HuH-7 (cell line): ENCODE measurements at regions not wholly inside any gene's neighbourhood (a gene's known extent, or its start where the extent isn't known, plus 50 kb on each side); places are given as distances from the start of the nearest gene placed in this dataset.
A peak's percentile ranks its signal among the peaks of the same experiment; 100 is the strongest.
"Not testable (repeated sequence)": the region's sequence is repeated elsewhere in the genome, so short reads cannot be mapped to it uniquely, and the experiment has no call there.

Source experiments
- DNase-seq: peaks from one replicate; pipeline ENCODE4 v3.0.0; 2011; ENCODE audit warnings: low spot score

DNA sequence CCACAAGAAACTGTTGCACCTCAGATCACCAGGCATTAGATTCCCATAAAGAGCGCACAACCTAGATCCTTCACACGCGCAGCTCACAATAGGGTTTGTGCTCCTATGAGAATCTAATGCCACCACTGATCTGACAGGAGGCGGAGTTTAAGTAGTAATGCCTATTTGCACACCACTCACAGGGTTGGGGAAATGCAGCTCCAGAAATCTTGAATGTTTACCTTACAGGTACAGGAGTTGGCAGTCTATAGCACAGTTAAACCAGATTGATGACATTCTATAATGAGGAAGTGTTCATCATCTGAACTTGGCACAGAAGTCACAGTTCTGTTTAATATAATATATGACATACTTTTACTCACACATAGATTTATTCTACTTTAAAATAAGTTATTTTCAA is 732.2 kb upstream of the ZNF608 start:
- DNase-seq = no peak

DNA sequence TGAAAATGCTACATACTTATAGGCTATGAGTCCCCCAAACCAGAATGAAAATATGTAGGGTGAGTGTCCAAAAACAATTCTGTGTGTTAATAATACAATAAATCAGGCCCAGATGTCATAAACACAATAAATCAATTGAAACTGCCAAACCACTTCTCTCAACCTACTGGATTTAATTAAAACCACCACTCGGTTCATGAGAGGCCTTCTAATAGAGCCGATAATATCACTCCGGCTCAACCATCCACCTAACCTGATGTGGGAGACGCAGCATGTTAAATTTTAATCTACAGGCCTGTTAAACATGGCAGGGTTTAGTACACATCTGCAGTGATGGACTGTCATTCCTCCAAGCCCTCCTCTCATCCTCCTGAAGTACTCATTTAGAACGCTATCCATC is 734.5 kb upstream of the ZNF608 start:
- no peak for DNase-seq

DNA sequence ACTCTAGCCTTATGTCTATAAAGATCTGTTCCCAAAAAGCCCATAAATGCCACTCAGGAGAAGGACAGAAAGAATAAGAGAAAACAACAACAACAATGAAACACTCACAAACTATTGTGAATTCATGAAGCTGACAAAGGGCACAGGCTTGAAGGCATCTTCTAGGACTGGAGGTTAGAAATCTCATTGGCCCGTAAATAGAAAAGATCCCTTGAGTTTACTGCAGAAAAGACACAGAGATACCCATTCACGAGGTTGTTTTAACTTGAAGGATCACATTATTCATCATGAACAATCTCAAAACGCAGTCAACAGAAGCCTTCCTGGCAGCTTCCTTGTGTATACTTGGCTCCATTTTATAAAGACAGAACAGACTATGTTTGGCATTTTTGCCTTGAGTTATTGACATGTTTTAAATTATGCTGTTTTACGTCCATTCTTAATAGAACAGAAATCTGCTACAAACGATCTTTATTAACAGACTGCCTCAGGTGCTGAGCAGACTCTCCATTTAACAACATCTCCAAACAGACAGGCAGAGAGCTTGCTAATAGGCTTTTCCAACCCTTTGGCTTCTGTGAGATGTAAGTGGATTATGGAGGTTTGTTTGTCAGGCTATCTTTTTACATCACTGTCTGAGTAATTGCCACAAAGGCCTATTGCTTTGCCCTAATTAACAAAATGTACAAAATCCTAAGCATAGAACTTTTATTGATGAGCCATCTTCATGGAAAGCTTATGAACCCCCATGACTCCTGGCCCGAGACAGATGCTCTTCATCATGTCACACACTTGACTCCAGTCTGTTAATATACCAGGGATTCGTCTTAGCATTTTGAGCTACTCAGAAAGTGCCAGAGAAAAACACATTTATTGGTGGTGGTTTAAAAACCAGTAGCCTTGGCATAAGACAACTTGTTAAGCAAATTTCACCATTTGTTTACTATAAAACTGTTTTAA is 735.3 kb upstream of the ZNF608 start:
- DNase-seq = no peak

DNA sequence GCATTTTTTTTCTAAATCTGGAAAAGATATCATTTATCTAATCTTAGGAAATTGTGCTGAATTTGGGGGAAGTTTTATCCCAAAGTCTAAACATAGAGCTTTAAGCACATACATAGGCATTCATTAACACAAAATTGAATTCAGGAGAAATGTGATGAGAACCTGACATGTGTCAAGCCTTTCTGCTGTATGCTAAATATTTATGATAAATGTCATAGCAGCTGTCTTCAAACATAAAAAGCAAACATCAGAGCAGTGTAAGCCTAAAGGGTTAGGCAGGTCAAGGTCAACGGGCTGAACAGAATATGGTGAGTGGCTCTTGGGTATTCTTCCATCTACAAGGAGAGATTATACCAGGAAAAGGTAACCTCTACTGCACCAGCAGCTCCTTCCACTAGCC is 737.2 kb upstream of the ZNF608 start:
- DNase-seq = no peak

DNA sequence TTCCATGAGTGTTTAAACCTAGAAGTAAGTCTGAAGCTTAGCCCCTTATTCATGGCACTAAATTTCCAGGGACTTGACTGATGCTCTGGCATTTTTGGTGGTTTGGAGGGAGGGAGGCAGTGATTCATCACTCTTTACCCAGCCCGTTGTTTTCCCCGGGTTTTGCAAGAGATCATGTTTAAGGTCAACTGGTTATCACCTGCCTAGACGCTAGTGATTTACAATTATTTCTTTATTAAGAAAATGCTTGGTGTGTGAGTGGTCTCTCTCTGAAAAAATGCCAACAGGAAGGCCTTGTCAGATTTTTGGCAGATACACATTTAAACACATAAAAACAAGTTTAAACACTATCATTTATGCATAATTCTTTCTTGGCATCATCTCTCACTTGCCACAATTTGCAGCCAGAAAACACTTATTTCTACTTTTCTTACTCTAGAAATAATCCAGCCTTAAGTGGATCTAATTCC is 737.9 kb upstream of the ZNF608 start:
- peak; percentile 14 for DNase-seq

DNA sequence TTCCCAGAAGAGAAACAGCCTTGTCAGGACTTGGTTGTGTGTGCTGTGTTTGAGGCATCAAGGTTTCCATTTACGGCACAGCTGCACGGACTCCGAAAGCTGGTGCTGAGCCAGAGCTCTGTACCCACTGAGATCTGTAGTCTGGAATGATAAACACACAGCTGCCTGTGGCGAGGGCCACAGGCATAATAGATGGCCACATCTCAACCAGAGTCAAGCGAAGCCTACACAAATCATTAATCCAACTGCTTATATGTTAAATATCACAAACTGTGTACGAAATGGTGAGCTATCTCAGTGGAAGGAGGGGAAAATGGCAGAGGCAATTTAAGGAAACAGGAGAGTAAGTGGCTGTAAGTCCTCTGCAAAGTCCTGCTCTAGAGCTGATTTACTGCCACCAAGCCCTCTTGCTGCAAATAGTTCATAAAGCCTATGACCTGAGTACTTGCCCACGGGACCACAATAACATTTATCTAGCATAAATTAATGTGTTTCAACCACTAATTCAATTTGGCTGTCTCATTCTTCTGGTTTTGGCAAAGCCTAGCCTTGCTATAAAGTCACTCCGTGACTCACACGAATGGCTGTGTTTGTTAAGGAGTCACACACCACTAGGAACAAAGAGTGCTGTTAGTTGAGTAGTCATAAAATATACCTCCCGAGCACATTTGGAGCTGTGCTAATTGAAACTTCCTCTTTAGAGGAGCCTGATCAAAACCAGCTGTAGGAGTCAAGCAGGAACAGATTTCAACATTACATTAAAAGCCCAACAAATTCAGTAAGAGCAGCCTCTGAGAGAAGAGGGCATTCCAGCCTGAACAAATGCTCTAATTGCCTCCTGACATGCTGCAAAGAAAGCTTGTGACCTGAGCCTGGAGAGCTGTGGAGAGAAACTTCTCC is 738.6 kb upstream of the ZNF608 start:
- peak; percentile 7 for DNase-seq

DNA sequence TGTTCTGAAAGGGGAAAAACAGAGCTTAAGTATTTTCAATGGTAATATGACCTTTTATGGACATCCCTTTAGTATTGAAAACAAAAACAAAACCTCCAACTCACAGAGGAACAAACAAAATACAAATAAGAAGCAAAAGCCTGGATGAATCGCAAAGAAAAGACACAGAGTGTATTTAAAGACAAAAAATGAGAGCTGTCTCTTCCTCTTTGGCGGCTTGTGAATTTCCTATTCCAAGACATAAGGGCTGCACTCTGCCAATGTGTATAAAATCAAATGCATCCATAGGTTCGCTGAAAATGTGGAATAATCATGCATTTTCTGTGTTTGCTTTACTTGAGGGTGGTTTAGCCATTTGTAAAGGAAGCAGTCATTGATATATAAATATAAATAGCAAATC is 739.3 kb upstream of the ZNF608 start:
- DNase-seq = no peak

DNA sequence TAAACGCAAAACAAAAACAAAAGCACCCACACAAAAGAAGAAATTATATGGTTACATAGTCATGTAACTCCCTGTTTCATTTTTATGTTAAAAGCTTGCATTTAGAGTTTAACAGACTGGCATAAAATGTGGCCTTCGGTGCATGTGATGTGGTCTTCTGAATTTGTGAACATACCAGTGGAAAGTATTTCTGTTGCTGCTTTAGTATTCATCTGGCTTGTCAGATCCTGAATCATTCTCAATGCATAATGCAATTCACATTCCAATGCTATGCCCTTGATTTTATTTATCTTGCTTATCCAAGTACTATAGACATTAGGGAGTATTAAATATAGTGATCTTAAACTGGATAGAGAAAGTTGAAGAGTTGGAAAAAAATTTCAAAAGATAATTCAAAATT is 740.2 kb upstream of the ZNF608 start:
- no peak for DNase-seq

DNA sequence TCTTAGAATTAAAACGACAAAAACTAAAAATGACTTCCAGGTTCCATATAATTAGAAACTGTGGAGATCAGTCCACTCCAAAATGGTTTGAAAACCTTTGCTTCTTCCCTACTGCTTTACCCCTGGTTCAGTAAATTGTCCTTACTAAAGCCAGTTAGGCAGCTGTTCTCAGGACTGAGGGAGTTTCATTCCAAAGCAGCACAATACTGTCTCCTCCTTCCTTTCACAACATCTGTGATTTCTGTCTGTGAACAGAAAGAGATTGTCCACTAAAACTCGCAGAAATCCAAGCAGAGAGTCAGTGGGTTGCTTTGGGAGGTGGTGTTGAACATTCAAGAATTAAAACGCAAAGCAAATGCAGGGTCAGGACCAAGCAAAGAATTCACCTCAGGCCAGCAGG is 740.8 kb upstream of the ZNF608 start:
- DNase-seq = no peak

DNA sequence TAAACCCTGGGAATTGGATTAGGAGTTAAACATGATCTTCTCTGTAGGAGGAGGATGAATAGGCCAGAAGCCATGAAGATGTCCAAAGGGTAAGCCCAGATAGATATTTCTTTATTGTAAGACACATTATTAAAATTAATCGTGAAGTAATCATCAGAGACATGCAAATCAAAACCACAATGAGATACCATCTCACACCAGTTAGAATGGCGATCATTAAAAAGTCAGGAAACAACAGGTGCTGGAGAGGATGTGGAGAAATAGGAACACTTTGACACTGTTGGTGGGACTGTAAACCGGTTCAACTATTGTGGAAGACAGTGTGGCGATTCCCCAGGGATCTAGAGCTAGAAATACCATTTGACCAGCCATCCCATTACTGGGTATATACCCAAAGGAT is 741.2 kb upstream of the ZNF608 start:
- not testable (repeated sequence) for DNase-seq

DNA sequence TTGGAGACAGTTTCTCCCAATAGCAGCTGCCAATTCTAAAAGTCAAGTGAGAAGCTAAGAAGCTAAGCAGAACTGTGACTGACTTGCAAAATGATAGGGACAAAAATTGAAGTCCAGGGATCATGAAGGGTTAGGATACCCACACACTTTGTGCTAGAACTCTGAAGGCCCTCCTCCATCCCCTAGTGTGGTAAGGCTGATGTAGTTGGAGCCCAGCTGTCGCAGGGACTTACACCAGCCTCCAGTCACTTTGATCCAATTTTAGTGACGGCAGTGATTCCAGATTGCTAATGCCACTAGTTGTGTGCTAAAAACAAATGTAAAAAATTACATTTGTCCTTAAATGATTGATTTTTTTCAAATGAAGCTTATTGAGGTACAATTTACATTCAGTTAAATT is 742.7 kb upstream of the ZNF608 start:
- DNase-seq = no peak

DNA sequence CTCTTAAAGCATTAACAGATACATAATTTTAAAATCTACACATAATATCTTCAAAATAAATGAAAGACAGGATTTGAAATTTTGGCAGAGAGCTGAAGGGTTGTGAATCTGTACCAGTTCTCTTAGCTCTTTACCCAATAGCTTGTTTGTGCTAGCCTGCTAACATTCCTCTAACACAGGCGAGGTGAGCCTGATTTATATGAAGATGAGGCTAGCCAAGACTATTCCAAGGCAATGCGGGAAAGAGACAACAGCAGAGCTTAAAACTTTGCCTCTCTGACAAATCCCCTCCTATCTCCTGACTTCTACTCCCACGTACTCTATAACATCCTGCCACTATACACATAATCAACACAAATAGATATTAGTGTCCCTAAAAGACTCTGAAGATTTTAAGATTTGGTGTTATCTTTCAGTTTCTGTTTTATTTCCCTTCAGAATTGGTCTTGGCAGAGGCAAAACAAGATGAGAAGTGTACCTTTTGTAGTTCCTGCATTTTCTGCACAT is 745.6 kb upstream of the ZNF608 start:
- DNase-seq = no peak

DNA sequence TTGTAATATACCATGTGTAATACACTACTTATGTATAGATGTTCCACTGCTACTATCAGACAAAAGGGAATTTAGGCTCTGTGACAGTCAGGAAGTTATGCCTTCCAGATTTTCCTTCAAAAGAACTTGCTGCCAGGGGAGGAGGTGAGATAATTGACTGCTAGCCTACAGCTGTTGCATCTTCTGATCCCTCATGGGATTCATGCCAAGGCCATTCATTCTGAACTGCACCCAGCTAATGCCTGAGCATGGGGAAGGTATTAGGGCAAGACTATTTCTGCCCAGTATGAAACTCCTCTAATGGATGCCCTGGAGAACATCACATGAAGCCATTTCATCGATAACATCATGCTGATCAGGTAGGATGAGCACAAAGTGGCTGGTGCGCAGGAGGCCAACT is 746.5 kb upstream of the ZNF608 start:
- no peak for DNase-seq

DNA sequence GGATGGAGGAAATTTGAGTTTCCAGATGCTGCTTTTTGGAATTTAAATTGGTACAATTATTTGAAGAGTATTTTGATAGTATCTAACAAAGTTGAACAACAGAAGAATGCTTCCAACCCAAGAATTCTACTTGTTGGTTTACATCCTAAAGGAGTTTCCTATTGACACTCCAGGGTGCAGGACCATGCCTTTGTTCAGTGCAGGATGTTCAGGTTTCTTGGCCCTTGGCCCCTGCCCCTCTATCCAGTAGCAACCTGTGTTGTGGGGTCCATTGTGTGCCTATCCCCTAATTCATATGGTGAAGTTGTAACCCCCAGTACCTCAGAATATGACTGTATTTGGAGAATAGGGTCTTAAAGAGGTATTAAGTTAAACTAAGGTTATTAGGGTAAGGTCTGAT is 750.0 kb upstream of the ZNF608 start:
- no peak for DNase-seq

DNA sequence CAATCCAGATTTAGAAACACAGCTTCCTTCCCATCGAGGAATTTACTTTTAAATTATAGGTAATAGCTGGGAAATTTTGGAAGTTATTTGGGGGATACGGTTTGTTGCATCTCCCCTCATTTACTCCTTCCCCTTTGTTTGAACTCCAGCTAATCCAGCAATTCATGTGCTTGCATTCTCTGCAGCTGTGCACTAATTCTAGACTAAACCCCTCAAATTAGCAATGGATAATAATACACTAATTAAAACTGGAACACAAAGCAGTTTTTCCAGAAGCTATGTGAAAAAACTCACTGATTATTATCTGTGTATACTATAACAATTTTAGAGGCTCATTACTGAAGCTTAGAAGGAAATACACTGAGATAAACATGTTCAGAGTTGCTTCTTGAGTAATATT is 751.2 kb upstream of the ZNF608 start:
- no peak for DNase-seq

DNA sequence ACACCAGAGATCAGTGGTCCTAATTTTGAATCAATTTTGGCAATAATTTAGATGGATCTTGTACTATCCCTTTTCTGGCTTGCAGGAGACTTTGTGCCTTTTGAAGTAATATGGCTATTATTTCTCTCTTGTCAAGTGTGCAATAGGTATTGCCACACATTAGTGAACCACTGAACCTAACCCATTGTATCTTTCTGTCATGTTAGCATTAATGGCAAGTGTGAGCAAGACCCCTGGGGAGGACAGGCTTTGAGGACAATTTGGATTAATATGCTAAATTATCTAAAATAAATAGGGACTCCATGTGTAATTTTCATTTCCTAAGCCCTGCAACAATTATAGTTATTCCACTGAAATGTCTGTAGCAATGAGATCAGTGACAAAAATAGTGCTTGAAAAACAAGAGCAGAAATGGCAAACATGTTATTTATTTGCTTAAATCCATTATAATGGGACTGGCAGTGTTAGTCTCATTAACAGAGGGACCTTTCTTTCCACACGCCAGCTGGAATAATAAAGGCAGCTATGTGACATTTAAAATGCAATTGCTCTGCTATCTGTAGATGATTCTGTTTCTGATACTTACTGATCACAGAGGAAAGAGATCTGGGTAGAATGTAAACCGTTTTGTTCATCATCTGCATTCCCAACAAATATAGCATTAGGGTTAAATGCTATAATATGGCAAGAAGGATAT is 753.3 kb upstream of the ZNF608 start:
- no peak for DNase-seq

DNA sequence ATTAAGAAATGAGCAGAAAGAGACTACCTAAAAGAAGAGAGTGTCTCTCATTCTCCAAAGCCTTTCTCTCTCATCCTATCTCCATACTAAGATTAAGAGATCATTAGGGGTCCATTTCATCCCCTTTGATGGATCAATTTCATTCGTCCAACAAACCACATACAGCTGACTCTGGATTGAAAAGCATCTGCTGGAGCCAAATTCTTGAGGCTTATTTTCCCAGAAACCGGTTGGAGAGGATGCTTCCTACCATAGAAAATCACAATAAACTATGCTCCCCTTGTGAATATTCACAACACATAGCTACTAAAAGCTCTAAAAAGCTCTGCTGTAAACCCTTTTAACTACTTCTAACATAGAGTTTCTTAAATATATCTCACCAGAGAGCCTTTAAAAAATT is 755.0 kb upstream of the ZNF608 start:
- DNase-seq = no peak

DNA sequence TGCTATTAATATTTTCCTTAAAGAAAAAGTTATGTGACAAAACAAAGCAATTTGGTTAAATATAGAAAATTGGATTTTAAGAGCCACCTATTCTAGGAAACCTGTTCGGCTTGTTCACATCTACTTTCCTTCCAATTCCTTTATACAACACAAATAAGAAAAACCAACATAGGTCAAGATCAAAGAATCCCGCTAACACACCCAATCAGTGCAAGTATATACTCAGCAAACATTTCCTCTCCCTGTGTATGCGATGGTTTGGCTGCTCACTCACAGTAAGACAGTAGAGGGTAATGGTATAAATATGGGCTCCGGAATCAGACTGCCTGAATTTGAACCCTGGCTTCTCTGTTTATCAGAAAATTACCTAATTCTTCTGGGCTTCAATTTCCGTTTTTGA is 757.5 kb upstream of the ZNF608 start:
- DNase-seq = no peak

DNA sequence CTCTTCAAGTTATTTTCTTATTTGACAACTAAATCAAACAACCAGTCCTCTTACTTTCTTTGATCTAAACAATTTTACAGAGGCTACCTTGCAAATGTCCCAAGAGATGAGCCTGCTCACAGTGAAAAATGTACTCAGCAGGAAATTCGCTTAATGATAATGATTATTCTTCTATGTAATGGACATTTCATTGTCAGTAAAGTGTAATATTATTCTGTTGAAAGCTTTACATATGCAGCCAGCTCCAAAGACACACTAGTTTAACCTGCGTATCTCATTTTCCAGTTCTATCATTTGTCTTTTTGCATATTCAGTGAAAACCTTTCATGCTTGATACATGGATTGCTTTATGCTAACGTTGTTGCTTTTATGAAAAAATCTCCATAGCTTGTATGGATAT is 758.7 kb upstream of the ZNF608 start:
- DNase-seq = no peak

DNA sequence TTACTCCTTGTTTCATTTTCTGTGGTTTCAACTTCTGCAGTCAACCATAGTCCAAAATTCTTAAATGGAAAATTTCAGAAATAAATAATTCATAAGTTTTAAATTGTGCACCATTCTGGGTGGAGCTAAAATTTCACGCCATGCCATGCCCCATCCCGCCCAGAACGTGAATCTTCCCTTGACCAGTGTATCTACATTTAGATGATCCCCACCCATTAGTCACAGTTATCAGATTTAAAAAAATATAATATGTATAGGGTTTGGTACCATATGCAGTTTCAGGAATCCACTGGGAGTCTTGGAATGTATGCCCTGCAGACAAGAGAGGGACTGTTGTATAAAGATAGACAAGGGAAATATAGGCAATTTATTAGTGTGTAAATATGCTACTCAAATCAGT is 759.7 kb upstream of the ZNF608 start:
- DNase-seq = no peak

DNA sequence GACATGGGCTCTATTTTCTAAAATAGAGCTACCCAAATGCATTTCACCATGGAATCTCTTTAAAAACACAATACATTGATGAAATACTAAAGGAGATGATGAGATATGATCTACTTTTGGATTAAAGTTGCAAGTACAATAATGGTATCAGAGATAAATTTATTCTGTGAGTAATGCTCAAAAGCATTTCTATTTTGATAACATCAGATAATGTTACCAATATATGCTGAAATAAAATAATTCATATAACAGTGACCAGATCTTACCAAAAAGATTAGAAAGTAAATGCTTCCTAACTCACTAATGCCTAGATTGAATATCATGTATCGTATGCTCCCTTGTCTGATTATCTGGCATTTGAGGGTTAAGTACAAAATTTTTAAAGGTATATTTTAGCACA is 761.8 kb upstream of the ZNF608 start:
- DNase-seq = no peak

DNA sequence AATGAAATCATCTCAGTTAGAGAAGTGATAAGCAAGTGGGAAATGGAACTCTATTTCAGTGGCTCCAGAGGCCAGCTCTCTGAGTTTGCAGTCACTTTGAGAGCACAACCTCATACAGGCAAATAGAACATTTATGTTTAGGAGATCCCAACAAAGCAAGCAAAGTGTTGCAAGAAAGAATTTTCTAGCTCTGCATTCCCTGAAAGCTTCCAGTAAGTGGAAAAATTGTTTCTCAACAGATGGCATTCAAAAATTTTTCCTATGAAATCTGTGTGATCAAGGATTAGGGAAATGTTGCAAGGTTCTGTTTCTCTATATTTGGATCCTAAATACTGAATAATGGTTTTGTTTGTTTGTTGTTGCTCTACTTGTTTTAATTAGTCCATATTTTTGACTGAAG is 764.2 kb upstream of the ZNF608 start:
- DNase-seq = no peak
